Colonic mucosa (tissue), 4 donors: ENCODE measurements at regions not wholly inside any gene's neighbourhood (a gene's known extent, or its start where the extent isn't known, plus 50 kb on each side); places are given as distances from the start of the nearest gene placed in this dataset.

Experiments used
- DNase-seq: peaks from one replicate; pipeline ENCODE4 v3.0.0-alpha.2; 2020
- H3K27ac ChIP-seq: fragments of 200-600 bp; one replicate; pipeline ENCODE4 v1.8.0; 2021
- H3K27me3 ChIP-seq: fragments of 200-600 bp; one replicate; pipeline ENCODE4 v1.8.0; 2021
- H3K36me3 ChIP-seq: fragments of 200-600 bp; one replicate; pipeline ENCODE4 v1.8.0; 2021
- H3K4me1 ChIP-seq: fragments of 200-600 bp; one replicate; pipeline ENCODE4 v1.8.0; 2021; ENCODE audit warnings: mild to moderate bottlenecking
- H3K4me3 ChIP-seq: fragments of 200-600 bp; one replicate; pipeline ENCODE4 v1.8.0; 2021
- H3K9ac ChIP-seq, 2 donors: one replicate each; pipeline ENCODE4 v1.7.0; 2013; ENCODE audit warnings: control low read depth in 2 of 2, low read depth in 2 of 2, low read length in 2 of 2
- H3K9me3 ChIP-seq: fragments of 200-600 bp; one replicate; pipeline ENCODE4 v1.8.0; 2021
- intact Hi-C: fragments of 100-400 bp; cut with DNase I; formaldehyde crosslinking; loops from one replicate; pipeline ENCODE4 v1.14.1; 2022
- TF ChIP-seq, protein P1 (sequence below): fragments of 200-600 bp; IDR thresholded peaks from one replicate; pipeline ENCODE4 v1.8.0; 2022; ENCODE audit warnings: antibody characterized with exemption, mild to moderate bottlenecking
- donor health status: healthy.
- donor health status: DM: no; HTN: no; CAD: no.
- donor health status: DM: no; HTN: no; CAD: no.

- Histone ChIP-seq H3K9ac (no peak overlapping the region), H3K9me3 (no peaks in the 10 kb centered on the region), H3K27ac (no peak overlapping the region), H3K27me3 (no peaks in the 10 kb centered on the region), H3K4me3 (no peak overlapping the region), H3K36me3 (no peaks in the 10 kb centered on the region), H3K4me1 (no peaks in the 10 kb centered on the region)
- DNase-seq: no peak
- intact Hi-C loops: no loop called here
- TF ChIP-seq, protein P1, sequence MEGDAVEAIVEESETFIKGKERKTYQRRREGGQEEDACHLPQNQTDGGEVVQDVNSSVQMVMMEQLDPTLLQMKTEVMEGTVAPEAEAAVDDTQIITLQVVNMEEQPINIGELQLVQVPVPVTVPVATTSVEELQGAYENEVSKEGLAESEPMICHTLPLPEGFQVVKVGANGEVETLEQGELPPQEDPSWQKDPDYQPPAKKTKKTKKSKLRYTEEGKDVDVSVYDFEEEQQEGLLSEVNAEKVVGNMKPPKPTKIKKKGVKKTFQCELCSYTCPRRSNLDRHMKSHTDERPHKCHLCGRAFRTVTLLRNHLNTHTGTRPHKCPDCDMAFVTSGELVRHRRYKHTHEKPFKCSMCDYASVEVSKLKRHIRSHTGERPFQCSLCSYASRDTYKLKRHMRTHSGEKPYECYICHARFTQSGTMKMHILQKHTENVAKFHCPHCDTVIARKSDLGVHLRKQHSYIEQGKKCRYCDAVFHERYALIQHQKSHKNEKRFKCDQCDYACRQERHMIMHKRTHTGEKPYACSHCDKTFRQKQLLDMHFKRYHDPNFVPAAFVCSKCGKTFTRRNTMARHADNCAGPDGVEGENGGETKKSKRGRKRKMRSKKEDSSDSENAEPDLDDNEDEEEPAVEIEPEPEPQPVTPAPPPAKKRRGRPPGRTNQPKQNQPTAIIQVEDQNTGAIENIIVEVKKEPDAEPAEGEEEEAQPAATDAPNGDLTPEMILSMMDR: no peak
These were observed 138.2 kb upstream of the PLPP4 start for GRCh38 chr10:120318862-120319261.

DNA sequence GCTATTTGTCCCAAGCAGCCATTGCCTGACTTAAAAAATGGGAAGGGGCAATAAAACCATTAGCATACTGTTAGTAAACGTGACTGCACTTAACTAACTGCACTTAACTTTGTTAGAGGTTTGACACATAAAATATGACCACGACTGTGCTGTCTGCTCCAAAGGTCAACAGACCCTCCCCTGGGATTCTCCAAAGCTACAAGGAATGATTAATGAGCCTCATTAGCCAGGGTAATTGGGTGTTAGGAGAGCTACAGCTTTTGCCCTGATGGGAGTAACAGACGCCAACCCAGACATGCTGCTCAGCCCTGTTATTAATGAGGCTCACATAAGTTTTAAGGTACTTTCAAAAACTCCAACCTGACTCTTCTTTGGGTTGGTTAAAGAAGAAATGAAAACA is 129.4 kb upstream of the PLPP4 start:
- Histone ChIP-seq H3K36me3 (no peaks in the 10 kb centered on the region), H3K9me3 (no peaks in the 10 kb centered on the region), H3K9ac (no peak overlapping the region), H3K27me3 (no peaks in the 10 kb centered on the region), H3K4me1 (no peaks in the 10 kb centered on the region), H3K4me3 (no peak overlapping the region), H3K27ac (no peak overlapping the region)
- DNase-seq: no peak
- intact Hi-C loops: no loop called here
- TF ChIP-seq, protein P1: no peak

DNA sequence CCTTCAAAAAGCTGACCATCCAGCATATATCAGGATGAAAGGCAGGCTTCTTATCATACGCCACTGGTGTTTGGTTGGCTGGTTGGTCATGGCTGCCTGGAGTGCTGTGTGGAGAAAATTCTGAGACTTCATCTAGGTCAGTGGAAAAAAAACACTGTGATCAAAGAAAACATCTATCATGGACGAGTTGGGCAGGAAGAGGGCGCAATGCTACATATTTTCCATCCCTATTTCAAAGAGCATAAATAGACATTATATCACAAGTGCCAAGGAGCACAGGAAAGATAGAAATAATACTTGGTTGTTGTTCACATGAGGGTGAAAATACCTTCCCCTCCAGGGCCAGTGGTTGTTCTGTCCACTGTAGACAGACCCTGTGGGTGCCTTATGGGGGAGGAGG is 128.4 kb upstream of the PLPP4 start:
- Histone ChIP-seq H3K4me1 (no peaks in the 10 kb centered on the region), H3K27me3 (no peaks in the 10 kb centered on the region), H3K9me3 (no peaks in the 10 kb centered on the region), H3K36me3 (no peaks in the 10 kb centered on the region), H3K4me3 (no peak overlapping the region), H3K9ac (no peak overlapping the region), H3K27ac (no peak overlapping the region)
- intact Hi-C loops: no loop called here
- TF ChIP-seq, protein P1: no peak
- no peak for DNase-seq

GRCh38 chr10:120335553-120335952 is 121.5 kb upstream of the PLPP4 start:
- H3K4me3 ChIP-seq: no peak overlapping the region
- no peak for DNase-seq
- no peak overlapping the region for H3K27ac ChIP-seq
- intact Hi-C loops: loop anchor here (10.0 kb wide), 1 partner anchor 321 kb away; no protein-coding TSS in a partner anchor
- no peaks in the 10 kb centered on the region for H3K9me3 ChIP-seq
- no peaks in the 10 kb centered on the region for H3K27me3 ChIP-seq
- TF ChIP-seq, protein P1: no peak
- no peaks in the 10 kb centered on the region for H3K36me3 ChIP-seq
- no peak overlapping the region for H3K9ac ChIP-seq
- no peaks in the 10 kb centered on the region for H3K4me1 ChIP-seq

DNA sequence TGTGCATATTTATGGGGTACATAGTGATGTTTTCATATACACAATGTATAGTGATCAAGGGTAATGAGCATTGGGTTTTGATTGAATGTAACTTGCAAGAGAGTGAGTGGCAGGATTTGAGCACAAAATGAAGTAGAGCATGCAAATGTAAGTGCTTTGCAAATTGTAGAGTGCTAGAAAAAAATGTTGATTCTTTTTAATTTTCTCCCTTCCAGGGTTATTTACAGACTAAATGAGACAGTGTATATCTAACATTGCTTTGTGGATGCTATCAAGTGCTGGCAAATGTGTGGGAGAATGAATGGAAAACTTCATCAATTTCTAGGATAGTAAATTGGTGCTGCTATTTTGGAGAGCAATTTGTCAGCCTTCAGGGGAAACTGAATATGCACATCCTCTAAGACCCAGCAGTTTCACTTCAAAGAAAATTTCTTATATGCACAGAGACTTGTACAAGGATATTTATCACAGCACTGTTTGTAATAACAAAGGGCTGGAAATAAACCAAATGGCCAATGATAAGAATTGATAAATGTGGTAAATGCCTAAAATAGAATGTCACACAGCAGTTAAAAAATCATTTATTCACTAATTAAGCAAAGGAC is 120.6 kb upstream of the PLPP4 start:
- Histone ChIP-seq H3K27me3 (no peaks in the 10 kb centered on the region), H3K4me3 (no peak overlapping the region), H3K27ac (no peak overlapping the region), H3K9ac (no peak overlapping the region), H3K36me3 (no peaks in the 10 kb centered on the region), H3K9me3 (no peaks in the 10 kb centered on the region), H3K4me1 (no peaks in the 10 kb centered on the region)
- intact Hi-C loops: loop anchor here (2.0 to 10.0 kb wide), 2 partner anchors 322 to 404 kb away; no protein-coding TSS in a partner anchor
- no peak for DNase-seq
- TF ChIP-seq, protein P1: no peak
